ENCODE measurements at regions not wholly inside any gene's neighbourhood (a gene's known extent, or its start where the extent isn't known, plus 50 kb on each side); places are given as distances from the start of the nearest gene placed in this dataset.

DNA sequence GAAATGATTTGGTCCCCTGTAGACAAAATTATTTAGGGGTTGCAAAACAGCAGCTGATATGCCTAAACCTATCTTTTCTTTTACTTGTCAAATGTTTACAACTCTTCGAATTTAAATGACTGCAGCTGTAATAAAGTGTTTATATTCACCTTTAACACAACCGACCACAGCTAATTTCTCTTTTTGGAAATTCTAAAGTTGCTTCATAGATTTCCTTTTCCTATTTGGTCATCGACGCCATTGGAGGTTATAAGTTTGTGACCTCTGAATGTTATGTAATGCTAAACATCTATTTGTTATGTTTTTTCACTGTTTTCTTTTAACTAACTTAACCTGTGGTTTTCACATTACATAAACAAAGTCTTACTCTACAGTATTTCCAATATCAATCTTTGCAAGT is 1094.9 kb upstream of the EPHA6 start:
- no peak for TF ChIP-seq CTCF (conservative IDR thresholded peaks at IDR 0.05)
- no peak for TF ChIP-seq ZFX (IDR thresholded peaks at IDR 0.05)

All from C4-2B (cell line).